Lower leg skin (tissue), 3 donors: ENCODE measurements at regions not wholly inside any gene's neighbourhood (a gene's known extent, or its start where the extent isn't known, plus 50 kb on each side); places are given as distances from the start of the nearest gene placed in this dataset.

Experiments used
- POLR2A ChIP-seq, 2 donors: fragments of 450-650 bp; IDR thresholded peaks; one replicate each; pipeline ENCODE4 v1.6.1; 2016 to 2017; ENCODE audit warnings: antibody characterized with exemption in 2 of 2, mild to moderate bottlenecking in 1 of 2, moderate library complexity in 1 of 2
- TF ChIP-seq, protein P1 (sequence below), 3 donors: fragments of 450-650 bp; IDR thresholded peaks; one replicate each; pipeline ENCODE4 v1.5.1; 2016; ENCODE audit warnings: antibody characterized with exemption in 3 of 3, mild to moderate bottlenecking in 3 of 3, moderate library complexity in 2 of 3

DNA sequence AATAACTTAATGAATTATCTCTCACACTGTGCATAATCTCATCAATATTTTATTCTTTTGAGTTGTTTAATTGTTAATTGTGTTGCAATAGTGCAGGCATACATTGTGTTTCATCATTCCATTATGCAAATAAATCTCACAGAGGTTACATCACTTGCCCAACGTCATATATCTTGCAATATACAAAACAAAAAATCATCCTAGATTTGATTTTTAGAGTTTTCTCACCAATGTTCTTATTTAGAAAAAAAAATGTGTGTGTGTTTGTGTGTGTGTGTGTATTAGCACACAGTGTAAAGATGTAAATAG lies 662.5 kb upstream of the GBE1 start:
- TF ChIP-seq, protein P1, sequence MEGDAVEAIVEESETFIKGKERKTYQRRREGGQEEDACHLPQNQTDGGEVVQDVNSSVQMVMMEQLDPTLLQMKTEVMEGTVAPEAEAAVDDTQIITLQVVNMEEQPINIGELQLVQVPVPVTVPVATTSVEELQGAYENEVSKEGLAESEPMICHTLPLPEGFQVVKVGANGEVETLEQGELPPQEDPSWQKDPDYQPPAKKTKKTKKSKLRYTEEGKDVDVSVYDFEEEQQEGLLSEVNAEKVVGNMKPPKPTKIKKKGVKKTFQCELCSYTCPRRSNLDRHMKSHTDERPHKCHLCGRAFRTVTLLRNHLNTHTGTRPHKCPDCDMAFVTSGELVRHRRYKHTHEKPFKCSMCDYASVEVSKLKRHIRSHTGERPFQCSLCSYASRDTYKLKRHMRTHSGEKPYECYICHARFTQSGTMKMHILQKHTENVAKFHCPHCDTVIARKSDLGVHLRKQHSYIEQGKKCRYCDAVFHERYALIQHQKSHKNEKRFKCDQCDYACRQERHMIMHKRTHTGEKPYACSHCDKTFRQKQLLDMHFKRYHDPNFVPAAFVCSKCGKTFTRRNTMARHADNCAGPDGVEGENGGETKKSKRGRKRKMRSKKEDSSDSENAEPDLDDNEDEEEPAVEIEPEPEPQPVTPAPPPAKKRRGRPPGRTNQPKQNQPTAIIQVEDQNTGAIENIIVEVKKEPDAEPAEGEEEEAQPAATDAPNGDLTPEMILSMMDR (IDR thresholded peaks at IDR 0.05): no peak
- no peak for TF ChIP-seq POLR2A (IDR thresholded peaks at IDR 0.05)
